HTR-8/SVneo (cell line): ENCODE measurements at regions not wholly inside any gene's neighbourhood (a gene's known extent, or its start where the extent isn't known, plus 50 kb on each side); places are given as distances from the start of the nearest gene placed in this dataset.
A peak's percentile ranks its signal among the peaks of the same experiment; 100 is the strongest.

ENCODE experiments used
- DNase-seq: peaks from one replicate; pipeline ENCODE4 v3.0.0; 2011; ENCODE audit warnings: low spot score, mixed read lengths; ENCODE audit not compliant: insufficient read length
- FAIRE-seq: peaks from 2 replicates; lab custom pipeline; 2011; peaks lifted over from hg19 to GRCh38; lab: Jason Lieb, UNC

DNA sequence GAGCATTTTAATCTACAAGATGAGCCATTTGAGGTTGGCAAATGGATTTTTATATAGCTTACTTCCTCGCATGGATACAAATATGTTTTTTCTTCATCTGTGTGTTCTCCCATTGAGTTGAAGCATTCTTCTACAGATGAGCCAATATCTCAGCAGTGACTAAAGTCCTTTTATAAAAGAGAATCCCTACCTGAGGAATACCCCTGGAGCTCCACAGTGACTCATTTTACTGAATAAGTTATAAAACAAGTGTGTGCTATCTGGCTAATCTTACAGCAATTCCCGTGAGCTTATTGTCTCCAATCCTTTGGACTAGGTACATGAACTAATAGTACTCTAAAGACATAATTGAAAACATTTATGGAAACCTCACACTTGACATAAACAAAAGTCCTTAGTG lies 354.2 kb upstream of the BCHE start:
- no peak for FAIRE-seq
- no peak for DNase-seq

GRCh38 chr3:166190360-166190759 lies 353.1 kb upstream of the BCHE start:
- FAIRE-seq: no peak
- DNase-seq: peak; percentile 2

DNA sequence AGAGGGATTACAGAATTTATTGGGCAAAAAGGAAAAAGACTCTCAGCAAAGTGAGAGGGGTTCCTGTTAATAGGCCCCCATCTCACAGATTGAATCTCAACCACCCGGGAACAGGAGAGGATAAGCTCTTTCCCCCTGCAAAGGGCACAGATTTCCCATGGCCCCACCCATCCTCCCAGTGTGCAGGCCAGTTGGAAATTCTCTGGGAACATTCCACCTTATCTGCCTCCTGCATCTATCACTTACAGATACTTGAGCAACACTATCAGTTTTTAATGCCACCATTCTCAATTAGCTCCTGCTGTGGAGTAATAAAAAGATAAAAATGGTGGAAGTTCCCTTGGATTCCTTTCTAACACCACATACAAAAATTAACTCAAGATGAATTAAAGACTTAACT lies 350.0 kb upstream of the BCHE start:
- FAIRE-seq (no peak), DNase-seq (no peak)

DNA sequence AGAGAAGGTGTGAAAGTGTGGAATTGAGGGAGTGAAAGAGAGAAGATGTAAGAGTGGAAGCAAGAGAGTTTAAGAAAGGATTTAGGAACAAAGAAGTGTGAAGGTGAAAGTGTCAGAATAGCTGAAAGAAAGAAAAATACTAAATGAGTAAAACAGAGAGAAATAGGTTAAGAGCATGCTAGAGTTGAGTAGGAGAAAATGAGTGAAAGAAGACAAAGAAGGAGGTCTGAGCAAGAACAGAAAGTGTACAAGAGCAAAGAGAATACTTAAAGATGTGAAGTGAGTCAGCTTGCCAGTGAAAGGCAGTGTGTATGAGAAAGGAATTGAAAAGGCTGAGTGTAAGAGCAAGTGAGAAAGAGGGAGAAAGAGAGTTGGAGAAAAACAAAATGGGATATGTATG lies 348.8 kb upstream of the BCHE start:
- FAIRE-seq (no peak), DNase-seq (no peak)

DNA sequence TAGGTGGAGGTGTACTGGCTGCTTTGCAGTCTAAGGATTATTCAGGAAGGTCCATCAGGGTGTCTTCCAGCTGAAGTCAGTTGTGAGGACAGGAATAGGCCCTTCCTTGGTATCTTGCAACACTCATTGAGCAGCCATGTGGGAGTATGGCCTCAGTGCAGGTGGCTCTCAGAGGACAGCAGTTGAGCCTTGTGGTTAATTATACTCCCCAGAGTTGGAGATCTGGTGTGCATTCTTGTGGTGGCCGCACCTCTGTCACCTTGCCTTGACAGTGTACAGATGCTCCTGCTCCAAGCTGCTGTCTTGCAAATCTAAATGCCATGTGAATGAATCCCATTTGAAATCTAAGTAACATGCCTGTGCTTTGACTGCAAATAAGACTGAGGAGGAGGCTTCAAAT lies 339.9 kb upstream of the BCHE start:
- FAIRE-seq: no peak
- no peak for DNase-seq

GRCh38 chr3:166171695-166172094 lies 334.5 kb upstream of the BCHE start:
- FAIRE-seq (no peak), DNase-seq (no peak)

DNA sequence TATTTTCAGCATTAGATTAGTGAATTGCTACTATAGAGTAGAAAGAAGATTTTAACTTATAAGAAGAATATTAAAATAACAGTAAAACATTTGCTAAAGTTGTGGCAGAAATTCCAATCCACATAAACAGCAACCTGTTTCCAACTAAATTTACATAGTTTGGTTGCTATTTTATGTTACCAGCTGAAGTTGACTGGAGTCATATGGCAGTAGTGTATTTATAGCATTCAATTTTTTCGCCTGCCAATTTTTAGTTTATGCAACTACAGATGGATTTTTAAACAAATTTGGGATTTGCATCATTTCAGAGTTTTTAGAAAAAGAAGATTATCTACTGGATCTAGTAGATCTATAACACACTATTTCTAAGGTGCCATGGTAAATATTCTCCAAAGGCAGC lies 332.5 kb upstream of the BCHE start:
- DNase-seq (no peak), FAIRE-seq (no peak)

GRCh38 chr3:166127969-166128368 lies 290.7 kb upstream of the BCHE start:
- FAIRE-seq (no peak), DNase-seq (no peak)

- FAIRE-seq: no peak
- no peak for DNase-seq
Measured at GRCh38 chr3:166125179-166125578, 288.0 kb upstream of the BCHE start.

DNA sequence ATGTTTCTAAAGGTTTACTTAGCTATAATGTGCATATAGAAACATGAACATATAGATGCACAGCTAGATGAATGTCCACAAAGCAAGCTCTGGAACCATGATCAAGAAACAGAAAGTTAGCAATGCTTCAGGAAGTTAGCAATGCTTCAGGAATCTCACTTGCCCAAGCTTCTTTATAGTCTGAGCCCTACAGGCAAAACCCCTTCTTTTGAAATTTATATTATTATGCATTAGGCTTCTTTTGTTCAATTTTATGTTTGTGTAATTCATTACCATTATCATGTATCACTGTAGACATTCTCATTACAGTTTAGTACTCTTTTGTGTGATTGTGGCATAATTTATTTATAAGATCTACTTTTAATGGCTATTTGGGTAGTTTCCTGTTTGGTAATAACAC lies 286.4 kb upstream of the BCHE start:
- peak; percentile 3 for DNase-seq
- FAIRE-seq: no peak

- FAIRE-seq (no peak), DNase-seq (no peak)
Measured at GRCh38 chr3:166123088-166123487, 285.9 kb upstream of the BCHE start.

GRCh38 chr3:166118049-166118448 lies 280.8 kb upstream of the BCHE start:
- no peak for DNase-seq
- no peak for FAIRE-seq

DNA sequence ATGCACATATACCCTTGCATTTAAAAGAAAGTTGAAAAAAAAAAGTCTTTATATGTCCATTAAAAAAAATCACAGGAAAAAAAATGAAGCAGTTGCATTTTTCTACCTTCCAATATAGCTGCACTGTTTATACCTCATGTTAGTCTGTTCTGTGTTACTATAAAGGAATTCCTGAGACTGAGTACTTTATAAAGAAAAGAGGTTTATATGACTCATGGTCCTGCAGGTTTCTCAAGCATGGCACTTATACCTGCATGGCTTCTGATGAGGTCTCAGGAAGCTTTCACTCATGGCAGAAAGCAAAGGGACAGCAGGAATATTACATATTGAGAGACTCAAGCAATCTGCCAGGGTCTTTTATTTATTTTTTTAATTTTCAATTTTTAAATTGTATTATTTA lies 277.2 kb upstream of the BCHE start:
- FAIRE-seq (no peak), DNase-seq (no peak)

- FAIRE-seq: no peak
Measured at GRCh38 chr3:166111562-166111961, 274.3 kb upstream of the BCHE start.

GRCh38 chr3:166110102-166110501 lies 272.9 kb upstream of the BCHE start:
- no peak for FAIRE-seq
- DNase-seq: no peak

More at GRCh38 chr3:166111562-166111961, 274.3 kb upstream of the BCHE start:
- DNase-seq: no peak

DNA sequence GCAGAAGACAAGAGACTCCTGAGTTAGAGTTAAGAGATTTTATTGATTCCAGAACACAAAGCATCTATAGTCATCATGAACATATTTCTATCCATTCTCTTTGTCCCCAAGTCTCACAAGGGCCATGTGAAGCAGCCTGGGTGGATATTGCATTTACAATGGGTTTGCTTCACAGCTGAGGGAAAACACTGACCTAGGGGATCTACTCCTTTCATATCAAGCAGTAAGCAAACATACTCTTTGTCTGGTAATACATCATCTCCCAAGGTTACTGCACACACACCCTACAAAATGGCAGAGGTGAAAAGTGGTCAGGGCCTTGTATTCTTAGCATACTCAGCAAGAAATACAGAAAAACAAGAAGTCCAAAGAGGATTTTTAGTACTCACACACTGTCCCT lies 267.7 kb upstream of the BCHE start:
- no peak for DNase-seq
- FAIRE-seq: no peak

GRCh38 chr3:166100730-166101129 lies 263.5 kb upstream of the BCHE start:
- DNase-seq (no peak), FAIRE-seq (no peak)

- FAIRE-seq (no peak), DNase-seq (no peak)
Measured at GRCh38 chr3:166089575-166089974, 252.4 kb upstream of the BCHE start.

DNA sequence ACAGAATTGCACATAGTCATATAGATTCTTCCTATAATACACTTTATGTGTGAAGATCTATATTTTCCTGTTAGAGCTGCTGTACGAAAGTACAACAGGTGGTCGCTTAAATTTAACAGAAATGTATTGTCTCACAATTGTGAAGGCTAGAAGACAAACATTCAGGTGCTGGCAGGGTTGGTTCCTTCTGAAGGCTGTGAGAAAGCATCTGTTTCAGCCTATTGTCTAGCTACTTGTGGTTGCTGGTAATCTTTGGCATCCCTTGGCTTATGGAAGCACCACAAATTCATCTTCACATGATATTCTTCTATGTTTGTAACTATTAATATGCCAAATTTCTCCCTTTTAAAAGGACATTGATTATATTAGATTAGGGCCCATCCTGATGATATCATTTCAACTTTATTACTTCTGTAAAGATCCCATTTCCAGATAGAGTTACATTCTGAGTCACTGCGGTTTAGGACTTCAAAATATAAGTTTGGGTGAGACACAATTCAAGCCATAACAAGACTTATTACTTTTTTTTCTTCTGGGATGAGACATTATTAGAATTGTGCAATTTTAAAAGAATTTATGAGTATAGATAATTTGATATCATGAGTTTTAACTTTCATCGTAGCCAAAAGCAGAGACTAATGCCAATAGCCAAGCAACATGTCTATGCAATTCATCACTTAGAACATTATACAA lies 248.1 kb upstream of the BCHE start:
- DNase-seq (no peak), FAIRE-seq (no peak)

DNA sequence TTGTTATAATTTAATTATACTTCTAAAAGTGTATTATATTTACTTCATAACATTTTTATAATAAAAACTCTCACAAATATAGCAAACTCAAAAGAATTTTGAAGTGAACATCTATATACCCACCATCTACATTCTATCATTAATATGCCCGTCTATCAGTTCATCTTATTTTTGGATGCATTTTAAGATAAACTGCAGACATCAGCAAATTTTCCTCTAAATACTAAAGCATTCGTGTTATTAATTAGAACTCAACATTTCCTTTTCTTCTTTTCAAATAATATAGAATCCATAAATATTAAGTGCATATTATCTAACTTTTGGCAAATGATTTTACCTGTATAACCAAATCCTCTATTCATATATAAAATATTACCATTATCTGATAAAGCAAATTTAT lies 242.9 kb upstream of the BCHE start:
- no peak for DNase-seq
- no peak for FAIRE-seq

- FAIRE-seq (no peak), DNase-seq (no peak)
Measured at GRCh38 chr3:166071831-166072230, 234.6 kb upstream of the BCHE start.

DNA sequence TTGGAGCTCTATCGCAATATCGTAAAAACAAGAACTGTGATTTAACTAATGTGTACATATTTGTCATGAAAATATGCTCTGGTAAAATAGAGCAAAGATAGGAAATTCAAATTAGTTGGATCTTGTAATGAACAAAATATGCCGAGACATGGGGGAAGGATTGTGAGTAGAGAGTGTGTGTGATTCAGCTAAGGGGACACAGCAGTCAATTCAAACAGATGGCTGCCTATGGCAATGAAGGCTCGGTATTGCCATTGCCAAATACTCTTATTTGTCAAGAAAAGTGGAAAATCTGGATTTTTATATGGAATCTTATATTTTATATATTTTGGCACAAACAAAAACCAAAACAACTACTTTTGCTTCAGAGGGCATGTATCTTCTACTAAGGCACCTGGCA lies 227.3 kb upstream of the BCHE start:
- no peak for DNase-seq
- no peak for FAIRE-seq
